Kidney tubule cell (primary cell): ENCODE measurements at regions not wholly inside any gene's neighbourhood (a gene's known extent, or its start where the extent isn't known, plus 50 kb on each side); places are given as distances from the start of the nearest gene placed in this dataset.
A peak's percentile ranks its signal among the peaks of the same experiment; 100 is the strongest.

Experiments
- DNase-seq: peaks from one replicate; pipeline ENCODE4 v3.0.0-alpha.2; 2018; ENCODE audit warnings: low spot score

DNA sequence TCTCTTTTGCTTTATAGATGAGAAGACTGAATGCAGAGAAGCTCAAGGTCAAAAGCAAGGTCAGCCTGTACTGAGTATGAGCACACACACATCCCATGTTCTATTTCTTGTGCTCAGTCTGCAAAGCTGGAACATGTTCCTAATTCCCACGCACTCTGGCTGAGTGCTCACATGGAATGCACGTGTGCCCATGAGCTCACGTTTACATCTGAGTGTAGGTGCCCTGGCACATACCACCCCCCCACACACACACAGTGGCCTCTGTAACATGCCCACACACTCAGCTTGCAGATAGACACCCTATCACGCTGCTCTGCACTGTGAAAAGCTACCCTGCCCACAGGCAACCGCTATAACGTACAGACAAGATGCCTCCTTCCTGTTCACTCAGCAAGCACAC lies 700.1 kb downstream of the MED13L start:
- DNase-seq = no peak

DNA sequence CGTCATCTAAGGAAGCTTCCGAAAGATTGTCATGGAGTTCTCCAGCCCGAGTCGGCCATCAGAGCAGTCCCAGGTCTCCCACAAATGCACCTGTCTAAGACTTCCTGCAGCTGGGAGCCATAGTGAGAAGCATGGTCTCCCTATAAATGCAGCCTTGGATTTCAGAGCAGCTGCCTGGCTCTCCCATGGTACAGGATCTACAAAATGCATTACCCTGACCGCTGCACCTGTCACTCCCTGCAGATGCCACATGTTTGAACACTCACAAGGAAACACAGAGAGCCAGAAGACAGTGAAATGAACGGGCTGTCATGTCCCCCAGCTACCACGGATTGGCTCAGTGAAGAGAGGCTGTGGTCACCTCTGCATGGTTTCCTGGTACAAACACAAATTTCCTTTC lies 702.7 kb downstream of the MED13L start:
- no peak for DNase-seq

DNA sequence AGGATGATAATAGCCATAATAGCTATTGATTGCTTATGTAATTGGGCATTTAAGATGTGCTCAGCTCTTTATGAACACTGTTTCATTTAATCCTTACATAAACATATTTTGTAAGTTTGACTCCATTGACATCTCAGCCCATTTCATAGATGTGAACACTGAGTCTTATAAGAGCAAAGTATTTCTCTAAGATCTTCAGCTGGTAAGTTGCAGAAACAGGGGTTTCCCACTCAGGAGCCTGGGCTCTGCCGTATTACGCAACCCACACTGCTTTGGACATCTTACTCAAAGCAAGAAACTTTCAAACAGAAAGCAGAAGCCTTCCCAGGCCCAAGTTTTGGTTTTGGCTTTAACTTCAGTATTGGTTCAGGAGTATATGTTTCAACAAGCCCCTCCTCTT lies 705.1 kb downstream of the MED13L start:
- DNase-seq = no peak

DNA sequence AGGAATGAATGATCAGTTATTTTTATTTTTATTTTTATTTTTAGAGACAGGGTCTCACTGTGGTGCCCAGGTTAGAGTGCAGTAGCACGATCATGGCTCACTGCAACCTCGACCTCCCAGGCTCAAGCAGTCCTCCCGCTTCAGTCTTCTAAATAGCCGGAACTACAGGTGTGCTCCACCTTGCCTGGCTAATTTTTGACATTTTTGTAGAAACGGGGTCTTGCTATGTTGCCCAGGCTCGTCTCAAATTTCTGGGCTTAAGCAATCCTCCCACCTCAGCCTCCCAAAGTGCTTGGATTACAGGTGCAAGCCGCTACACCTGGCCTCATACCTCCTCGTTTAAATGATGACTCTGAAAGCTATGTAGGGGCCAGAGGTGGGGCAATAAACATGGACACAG lies 706.0 kb downstream of the MED13L start:
- no peak for DNase-seq

DNA sequence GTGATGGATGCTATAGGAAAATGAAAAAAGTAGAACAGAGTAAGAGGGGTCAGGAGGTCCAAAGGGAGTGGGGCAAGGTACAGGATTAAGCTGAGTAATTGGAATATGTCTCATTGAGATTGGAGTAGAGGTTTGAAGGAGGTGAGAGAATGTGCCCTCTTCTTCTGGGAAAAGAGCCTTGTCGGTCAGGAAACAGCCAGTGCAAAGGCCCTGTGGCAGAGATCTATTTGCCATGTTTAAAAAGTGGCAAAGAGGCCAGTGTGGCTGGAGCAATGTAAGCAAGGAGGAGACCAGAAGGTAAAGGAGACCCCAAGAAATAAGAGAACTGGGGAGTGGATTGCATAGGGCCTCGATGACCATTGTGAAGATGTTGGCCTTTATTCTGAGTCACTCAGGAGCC lies 706.5 kb downstream of the MED13L start:
- no peak for DNase-seq

DNA sequence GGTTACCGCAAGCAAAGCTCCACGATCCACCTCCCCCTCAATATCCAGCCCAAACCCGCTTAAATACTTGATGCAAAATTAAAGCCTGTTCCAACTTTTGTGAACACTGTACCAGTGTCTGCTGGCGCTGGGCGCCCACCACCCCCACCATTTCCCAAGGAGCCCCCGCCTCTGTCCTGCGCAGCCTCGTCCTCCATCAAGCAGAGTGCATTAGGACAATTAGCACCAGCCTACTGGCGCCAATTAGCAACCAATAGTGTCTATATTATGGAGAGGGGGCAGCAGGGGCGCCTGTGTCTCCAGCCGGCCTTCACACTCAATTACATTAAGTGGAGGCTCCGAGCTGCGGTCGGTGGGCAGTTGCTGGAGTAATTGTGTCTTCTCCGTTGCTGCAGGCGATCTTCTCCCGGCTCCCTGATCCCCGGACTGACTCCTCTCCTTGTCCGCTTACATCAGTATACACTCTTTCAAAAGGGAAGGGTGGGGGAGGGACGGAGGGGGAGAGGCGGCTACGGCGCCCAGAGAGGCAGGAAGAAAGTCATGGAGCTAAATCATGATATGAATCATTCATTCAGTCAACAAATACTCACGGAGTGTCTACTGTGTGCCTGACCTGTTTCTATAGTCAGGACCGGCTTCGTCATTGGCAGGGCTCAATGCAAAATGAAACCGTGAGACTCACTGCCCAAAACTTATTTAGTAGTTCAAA lies 707.3 kb downstream of the MED13L start:
- peak; percentile 1 for DNase-seq

DNA sequence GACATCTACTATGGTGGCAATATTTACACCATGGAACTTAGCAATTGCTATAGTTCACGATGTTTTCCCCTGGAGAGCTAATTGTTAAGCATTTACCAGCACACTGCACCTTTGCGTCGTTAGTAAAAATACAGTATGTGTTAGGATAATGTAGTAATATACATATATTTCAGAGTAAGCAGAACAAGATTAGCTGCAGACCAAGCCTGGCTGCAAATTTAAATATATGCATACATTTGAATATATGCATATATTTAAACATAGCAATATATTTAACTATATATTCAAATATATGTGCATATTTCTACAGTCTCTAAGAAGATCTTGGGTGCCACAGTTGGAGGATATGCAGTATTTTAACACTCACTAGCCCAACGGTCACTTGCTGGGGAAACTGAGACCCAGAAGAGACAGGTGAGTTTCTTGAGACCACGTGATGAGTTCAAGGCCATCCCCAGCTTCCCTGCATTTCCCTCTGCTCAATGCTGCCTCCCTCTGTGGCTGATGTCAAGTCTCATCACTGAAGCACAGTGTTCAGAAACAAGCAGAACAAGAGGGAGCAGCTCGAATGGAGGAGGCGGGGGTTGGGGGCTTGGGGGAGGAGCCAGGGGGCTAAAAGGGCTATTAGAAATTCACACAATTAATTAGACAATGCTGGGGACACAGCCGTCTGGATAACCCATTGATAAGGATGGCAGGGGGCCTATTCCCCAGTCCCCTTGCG lies 708.0 kb downstream of the MED13L start:
- no peak for DNase-seq

DNA sequence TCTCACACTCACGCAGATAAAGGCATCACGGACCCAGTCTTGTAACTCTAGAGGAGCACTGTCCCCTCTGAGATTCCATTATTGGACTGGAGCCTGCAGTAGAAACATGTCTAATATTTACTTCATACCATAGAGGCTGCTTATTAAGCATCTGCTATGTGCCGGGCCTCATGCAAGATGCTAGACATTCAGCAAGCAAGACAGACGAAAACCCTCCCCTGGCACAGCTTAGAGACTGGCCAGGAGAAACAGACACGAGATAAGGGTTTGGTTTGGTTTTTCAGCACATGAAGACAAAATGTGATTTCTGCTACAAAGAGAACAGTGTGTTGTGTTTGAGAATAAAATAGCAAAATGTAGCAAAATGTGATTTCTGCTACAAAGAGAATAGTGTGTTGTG lies 719.2 kb downstream of the MED13L start:
- no peak for DNase-seq

DNA sequence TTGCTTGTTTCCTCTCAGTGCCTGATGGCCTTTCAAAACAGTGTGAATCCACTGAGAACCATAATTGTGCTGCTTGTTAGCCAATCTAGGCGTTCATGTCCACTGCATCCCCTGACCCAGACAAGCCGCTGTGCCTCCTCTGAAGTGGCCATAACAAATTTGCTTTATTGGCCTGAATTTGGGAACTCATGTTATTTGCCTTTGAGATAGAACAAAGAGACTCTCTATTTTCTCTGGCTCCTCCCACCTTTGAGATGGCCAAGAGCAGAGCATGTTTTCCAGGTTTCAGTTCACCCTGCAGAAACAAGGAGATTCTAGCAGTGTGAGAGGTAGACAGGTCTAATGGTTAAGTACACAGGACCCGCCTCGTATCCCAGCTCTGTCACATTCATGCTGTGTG lies 723.9 kb downstream of the MED13L start:
- no peak for DNase-seq

DNA sequence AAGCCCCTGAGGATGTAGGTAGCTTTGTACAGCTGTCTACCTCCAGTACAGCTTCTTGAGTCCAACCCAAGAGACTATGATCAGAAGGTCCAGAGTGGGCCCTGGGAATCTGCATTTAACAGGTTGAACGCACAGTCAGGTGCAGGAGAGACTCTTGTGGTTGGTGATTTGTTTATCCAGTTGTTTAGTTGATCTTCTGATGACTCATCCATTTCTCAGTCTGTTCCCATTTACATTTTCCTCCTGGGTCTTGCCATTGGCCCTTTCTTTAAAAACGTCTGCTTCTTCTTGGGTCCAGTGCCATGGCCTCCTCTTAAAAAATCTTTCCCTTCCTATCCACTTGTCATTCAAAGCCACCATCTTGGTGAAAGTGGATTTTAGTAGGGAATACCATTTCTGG lies 734.2 kb downstream of the MED13L start:
- DNase-seq = no peak

DNA sequence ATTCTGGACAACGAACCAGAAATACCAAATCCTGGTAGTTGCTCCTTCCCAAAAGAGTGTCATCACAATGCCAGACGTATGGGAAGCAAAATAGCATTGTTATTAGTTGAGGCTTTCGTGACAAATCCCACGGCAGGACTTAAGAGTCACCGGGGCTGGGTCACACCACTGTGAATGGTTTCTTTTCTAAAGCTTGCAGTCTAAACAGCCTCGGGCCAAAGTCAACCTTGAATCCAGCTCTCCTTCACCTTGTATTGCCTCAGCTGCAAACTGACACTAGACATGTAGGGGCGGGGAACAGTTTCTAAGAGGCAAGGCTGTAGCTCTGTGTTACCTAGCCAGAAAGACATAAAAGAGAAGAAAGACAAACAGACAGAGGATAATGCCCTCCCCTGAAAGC lies 734.8 kb downstream of the MED13L start:
- no peak for DNase-seq

DNA sequence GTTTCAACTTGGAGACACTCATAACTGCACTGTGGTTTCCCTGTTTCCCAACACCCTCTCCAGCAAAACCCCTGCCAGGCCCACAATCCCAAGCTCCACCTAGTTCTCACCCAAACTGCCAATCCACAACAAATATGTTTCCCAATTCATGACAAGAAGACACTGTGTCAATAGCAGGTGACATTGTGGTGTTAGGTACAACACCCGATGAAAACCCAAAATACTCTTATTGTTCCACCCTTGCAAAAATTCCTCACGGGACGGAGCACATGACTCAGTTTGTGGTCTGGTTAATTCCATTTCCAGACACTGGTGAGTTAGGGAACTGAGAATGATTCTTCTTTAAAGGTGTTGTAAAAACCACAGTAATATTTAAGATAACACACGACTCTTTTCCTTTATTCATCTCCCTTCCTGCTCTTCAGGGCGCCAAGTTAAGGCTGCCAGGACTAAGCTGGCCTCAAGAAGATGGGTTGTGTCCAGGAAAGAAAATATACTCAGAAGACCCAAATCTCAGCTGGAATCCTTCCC lies 735.5 kb downstream of the MED13L start:
- peak; percentile 2 for DNase-seq

DNA sequence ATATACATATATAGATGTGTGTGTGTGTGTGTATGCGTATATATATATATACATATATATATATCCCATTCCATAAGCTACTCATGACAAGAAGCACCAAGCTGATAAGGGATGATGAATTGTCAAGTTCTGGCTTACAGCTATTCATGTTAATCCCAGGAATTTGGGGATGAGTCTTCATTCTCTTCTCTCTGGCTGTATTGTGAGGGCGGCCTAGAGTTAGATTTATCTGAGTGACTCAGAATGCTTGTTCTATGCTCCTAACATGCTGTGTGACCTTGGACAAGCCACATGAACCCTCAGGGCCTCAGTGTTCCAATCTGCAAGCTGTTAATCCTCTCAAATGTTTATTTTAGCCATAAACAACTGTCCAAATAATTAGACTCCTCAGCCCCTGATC lies 749.0 kb downstream of the MED13L start:
- DNase-seq = no peak

DNA sequence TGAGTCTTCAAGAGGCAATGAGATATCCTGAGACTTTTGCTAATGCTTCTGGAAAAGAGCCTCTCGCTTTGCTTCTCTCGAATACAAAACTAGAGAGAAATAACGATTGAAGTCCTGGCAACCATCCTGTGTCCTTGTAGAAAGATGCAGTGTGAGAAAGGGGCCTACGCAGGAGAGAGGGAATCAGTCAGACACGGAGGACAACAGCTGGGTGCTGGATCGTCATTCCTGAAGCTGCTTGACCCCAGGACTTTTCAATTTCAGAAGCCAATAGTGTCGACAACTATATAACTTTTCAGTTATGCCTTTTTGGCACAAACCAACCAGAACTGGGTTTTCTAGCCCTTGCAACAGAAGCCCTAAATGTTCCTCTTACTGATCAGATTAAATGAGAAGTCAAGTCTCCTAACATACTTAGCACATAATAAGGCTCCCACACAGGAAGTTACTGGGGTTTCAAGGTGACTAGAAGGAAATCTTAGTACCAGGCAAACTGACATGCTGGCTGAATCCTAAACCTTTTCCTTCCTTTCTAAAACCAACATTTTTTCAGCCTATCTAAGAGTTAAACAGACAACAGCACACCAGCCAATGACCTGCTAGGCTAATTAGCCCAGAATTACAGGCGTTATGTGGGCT lies 755.6 kb downstream of the MED13L start:
- DNase-seq = no peak

DNA sequence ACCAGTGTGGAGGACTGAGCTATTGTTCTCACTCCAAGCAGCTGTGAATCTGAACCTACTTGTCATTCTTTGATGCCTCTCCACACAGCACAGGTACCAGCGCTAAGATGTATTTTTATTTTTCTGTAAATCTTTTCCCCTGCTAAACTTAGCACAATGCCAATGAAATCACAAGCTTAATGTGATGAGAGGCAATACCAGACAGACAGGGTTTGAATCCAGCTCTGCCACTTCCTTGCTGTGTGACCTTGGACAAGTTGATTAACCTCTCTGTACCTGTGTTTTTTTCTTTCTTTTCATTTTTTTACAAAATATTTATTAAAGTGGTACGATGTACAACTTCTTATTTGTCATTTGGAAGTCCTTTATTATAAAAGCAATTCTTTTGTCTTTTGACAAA lies 757.6 kb downstream of the MED13L start:
- DNase-seq = no peak

DNA sequence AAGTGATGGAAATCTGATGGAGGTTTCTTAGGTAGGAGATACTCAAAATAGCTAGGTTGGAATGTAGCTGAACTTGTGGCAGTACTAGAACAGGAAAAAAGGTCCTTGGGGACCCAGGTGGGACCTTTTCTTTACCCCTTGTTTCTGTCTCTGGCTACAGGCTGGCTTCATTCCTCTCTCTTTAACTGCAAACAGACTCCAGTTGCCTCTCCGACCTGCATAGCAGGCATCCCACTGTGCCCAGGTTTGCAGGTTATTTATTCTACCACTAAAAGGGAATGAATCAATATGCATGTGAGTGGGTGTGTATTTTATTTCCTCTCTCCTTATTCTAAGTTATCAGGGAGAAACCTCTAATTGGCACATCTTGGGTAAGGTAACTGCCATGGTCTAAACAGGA lies 758.1 kb downstream of the MED13L start:
- DNase-seq = no peak

DNA sequence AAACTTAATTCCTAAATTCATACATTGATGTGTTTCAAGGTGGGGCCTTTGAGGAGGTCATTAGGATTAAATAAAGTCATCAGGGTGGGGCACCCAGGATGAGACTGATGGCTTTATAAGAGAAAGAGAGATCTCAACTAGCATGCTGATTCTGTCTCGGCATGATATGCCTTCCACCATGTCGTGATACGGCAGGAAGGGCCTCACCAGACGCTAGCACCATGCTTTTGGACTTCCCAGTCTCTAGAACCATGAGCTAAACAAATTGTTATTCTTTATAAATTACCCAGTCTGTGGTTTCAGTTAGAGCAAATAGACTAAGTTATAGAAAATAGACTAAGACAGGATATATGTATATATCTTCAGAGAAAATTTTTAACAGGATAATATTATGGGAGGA lies 759.6 kb downstream of the MED13L start:
- DNase-seq = no peak

DNA sequence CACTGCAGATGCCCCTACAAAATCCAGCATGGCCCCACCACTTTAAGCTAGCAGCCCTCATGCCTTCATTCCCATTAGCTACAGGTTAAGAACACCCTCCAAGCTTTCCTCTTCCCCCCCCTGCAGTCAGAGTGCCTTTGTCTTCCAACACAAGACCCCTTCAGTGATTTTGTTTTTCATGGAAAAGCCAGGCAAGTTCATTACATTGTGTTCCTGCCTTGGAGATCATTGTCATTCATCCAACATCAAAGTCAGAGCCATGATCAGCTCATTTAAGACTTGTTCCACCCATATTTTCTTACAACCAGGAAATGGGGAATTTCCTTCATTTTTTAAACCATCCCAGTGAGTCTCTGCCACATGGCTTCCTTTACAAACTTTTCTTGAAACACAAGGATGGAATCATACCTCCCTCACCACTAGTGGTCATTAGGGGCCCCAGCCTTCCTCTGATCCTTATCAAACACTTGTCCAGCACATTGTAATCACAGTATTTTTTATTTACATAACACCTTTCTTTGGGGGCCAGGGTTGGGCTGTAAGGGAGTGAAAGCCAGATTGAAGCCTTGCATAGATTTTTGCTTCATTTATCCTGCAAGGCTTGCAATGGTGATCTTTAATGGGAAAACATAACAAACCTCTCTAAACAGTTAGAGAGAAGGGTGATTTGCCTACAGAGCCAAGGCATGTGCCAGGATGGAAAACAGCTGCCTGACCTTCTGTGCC lies 765.3 kb downstream of the MED13L start:
- no peak for DNase-seq

DNA sequence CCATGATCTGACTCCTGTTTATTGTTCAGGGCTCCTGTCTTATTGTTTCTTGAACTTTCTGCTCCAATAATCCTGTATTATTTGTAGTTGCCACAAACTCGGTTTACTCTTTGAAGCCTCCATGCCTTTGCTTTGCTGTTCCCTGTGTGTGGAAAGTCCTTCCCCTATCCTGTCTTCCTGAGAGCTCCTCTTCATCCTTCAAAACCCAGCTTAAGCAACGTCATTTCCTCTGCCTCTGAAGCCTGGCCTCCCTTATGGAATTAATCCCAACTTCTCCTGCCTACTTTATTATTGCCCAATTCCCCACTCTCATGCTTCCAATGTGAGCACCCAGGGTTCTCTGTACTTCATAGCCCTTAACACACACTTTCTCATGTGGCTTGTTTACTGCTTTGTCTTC lies 766.2 kb downstream of the MED13L start:
- no peak for DNase-seq

DNA sequence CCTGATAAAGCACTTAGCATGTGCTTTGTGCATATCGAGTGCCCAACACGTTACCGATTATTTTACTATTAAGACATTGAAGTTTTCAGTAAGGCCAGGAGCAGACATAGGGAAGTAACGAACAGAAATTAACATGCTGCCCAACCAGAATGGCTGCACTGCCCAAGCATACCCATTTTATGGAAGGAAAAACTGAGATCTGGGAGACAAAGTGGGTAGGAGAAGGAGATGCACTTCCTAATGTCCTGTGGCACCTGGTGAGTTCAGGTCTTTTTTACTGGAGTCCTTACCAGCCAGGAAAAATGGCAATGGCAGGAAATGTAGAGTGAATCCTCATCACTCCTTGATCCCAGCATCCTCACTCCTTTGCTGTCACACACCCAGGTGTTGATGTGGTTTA lies 768.5 kb downstream of the MED13L start:
- DNase-seq = no peak

DNA sequence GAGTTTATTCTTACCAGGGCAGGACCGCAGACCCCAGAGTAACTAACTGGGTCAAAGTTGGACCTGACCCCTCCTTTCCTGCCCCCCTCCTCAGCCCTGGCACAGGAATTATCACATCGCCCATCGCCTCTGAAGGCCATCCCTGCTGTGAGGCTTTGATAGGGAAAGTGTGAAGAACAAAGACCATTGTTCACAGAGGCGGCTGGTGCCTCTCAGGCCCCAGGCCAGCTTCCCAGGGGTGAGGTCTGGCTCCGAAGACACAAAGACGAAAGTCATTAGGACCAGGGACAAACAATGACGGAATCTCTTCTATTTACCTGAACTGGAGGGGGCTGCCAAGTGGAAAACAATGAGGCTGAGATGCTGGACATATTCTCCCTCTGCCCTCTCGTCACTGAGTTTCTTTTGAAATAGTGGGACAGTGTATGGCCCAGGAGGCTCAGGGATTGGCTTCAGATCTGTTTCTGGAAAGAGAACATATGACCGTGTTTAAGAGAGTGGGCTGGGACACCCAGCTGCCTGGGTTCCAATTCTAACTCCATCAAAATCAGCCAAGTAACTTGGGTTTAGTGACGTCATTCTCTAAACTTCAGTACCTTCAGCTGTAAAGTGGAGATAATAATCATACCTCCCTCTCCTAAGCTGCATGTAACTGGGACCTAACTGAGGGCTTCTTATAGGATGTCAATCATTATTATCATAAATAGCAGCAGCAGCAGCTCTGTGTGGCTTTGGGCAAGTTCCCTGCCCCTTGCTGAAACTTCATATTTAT lies 769.4 kb downstream of the MED13L start:
- no peak for DNase-seq

DNA sequence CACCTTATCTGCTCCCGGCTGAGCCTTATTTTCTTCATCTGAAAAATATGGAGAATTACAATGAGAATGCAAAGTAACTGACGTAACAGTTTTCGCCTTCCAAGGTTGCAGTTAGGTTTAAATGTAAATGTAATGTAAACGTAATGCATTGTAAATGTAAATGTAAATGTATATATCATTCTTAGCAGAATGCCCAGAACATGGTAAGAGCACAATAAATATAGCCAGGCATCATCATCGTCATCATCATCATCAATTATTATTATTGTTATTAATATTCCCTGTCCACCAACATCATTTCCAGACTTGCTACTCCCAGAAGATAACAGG lies 770.0 kb downstream of the MED13L start:
- DNase-seq = no peak
